T-cell (primary cell): ENCODE measurements at regions not wholly inside any gene's neighbourhood (a gene's known extent, or its start where the extent isn't known, plus 50 kb on each side); places are given as distances from the start of the nearest gene placed in this dataset.

ENCODE experiments used
- ATAC-seq, 4 experiments: fragments of 200-7000 bp in 3 of 4; fragments of 150-1000 bp in 1 of 4; cut with Tn5 transposase; replicated peaks in 1 of 4; 1 replicate in 3 of 4; 2 replicates in 1 of 4; pipeline ENCODE4 v1.10.0; 2021; ENCODE audit warnings: moderate library complexity in 3 of 4, mild to moderate bottlenecking in 2 of 4, moderate number of reproducible peaks in 1 of 4
- CTCF ChIA-PET, 2 donors: fragments of 300-600 bp; sonication (Branson Sonifier 250); formaldehyde crosslinking; loops; one replicate each; lab custom pipeline; 2022; ENCODE audit warnings: antibody characterized with exemption in 2 of 2; lab: Charles Lee
- POLR2A ChIA-PET, 2 donors: fragments of 300-600 bp; sonication (Branson Sonifier 250); formaldehyde crosslinking; loops; one replicate each; lab custom pipeline; 2022; ENCODE audit warnings: antibody characterized with exemption in 2 of 2; lab: Charles Lee
- DNase-seq, 35 experiments: peaks; one replicate each; pipeline versions ENCODE4 v3.0.0 to v3.0.0-alpha.2; 2013 to 2023
- H3K27ac ChIP-seq: one replicate; pipeline ENCODE4 v1.5.1; 2013; ENCODE audit warnings: low read length
- H3K27me3 ChIP-seq, 2 experiments: replicated peaks in 1 of 2; 1 replicate in 1 of 2; 2 replicates in 1 of 2; pipeline versions ENCODE4 v1.6.1 to v1.7.0; 2013; ENCODE audit warnings: low read length in 1 of 2, mixed read lengths in 1 of 2; ENCODE audit not compliant: control insufficient read depth in 2 of 2, insufficient read depth in 2 of 2; ENCODE audit errors: extremely low read depth in 1 of 2
- H3K36me3 ChIP-seq, 2 donors: 1 replicate in 1 of 2; 2 replicates in 1 of 2; pipeline versions ENCODE4 v1.6.1 to v1.7.0; 2013; ENCODE audit warnings: low read length in 1 of 2; ENCODE audit not compliant: control insufficient read depth in 2 of 2, insufficient read depth in 1 of 2; ENCODE audit errors: extremely low read depth in 1 of 2
- H3K4me1 ChIP-seq, 2 experiments: 1 replicate in 1 of 2; 2 replicates in 1 of 2; pipeline versions ENCODE4 v1.6.1 to v1.7.0; 2013; ENCODE audit warnings: low read length in 2 of 2, mixed read lengths in 1 of 2; ENCODE audit not compliant: insufficient read depth in 2 of 2, control insufficient read depth in 1 of 2; ENCODE audit errors: extremely low read depth in 1 of 2
- H3K4me3 ChIP-seq, 2 donors: 1 replicate in 1 of 2; 2 replicates in 1 of 2; pipeline versions ENCODE4 v1.5.1 to v1.7.0; 2013; ENCODE audit warnings: mild to moderate bottlenecking in 2 of 2, low read length in 1 of 2, moderate library complexity in 1 of 2; ENCODE audit not compliant: control insufficient read depth in 1 of 2; ENCODE audit errors: extremely low read depth in 1 of 2
- H3K9me3 ChIP-seq: 2 replicates; pipeline ENCODE4 v1.7.0; 2013
- H3K27ac Mint-ChIP-seq, 2 donors: one replicate each; pipeline ENCODE4 v1.8.0; 2020 to 2021; ENCODE audit warnings: mild to moderate bottlenecking in 2 of 2, mixed read lengths in 2 of 2
- H3K27me3 Mint-ChIP-seq, 2 donors: one replicate each; pipeline ENCODE4 v1.8.0; 2021 to 2022; ENCODE audit warnings: mixed read lengths in 2 of 2
- H3K36me3 Mint-ChIP-seq: one replicate; pipeline ENCODE4 v1.8.0; 2021; ENCODE audit warnings: mixed read lengths
- H3K4me1 Mint-ChIP-seq, 3 donors: one replicate each; pipeline ENCODE4 v1.8.0; 2020 to 2022; ENCODE audit warnings: mixed read lengths in 3 of 3, mild to moderate bottlenecking in 1 of 3
- H3K4me3 Mint-ChIP-seq, 3 donors: one replicate each; pipeline ENCODE4 v1.8.0; 2020 to 2022; ENCODE audit warnings: mild to moderate bottlenecking in 3 of 3, mixed read lengths in 3 of 3, moderate library complexity in 3 of 3
- H3K9me3 Mint-ChIP-seq, 3 donors: one replicate each; pipeline ENCODE4 v1.8.0; 2020 to 2022; ENCODE audit warnings: mixed read lengths in 3 of 3
- WGBS: methylation state at CpG from one replicate; pipeline ENCODE4 v1.1.5; 2013; ENCODE audit warnings: missing lambda C conversion rate; ENCODE audit not compliant: insufficient coverage; 5-methylcytosine and 5-hydroxymethylcytosine counted together

- Histone ChIP-seq H3K27me3 (no peaks in the 10 kb centered on the region), H3K4me1 (no peaks in the 10 kb centered on the region), H3K36me3 (no peaks in the 10 kb centered on the region), H3K27ac (no peak overlapping the region), H3K9me3 (no peaks in the 10 kb centered on the region), H3K4me3 (no peak overlapping the region)
- no peaks in the 10 kb centered on the region for H3K4me1 Mint-ChIP-seq
- H3K4me3 Mint-ChIP-seq: no peak overlapping the region
- no peaks in the 10 kb centered on the region for H3K36me3 Mint-ChIP-seq
- ChIA-PET POLR2A (no interaction called here), CTCF (no interaction called here)
- H3K27me3 Mint-ChIP-seq: peaks cover 0 to 1% of the 10 kb centered on the region in 2 donors
- H3K9me3 Mint-ChIP-seq: peaks cover 0 to 11% (median 8%) of the 10 kb centered on the region in 3 donors
- 44% methylated on average over 1 of the region's 2 CpGs for WGBS
- H3K27ac Mint-ChIP-seq: no peak overlapping the region
- DNase-seq: no peak
- no peak for ATAC-seq
Measured at GRCh38 chr20:39800111-39800510, 838.0 kb downstream of the DHX35 start.

GRCh38 chr20:39799366-39799965, 837.3 kb downstream of the DHX35 start:
- ATAC-seq (no peak), DNase-seq (no peak)
- H3K4me3 ChIP-seq: no peak overlapping the region
- Mint-ChIP-seq H3K27ac (no peak overlapping the region), H3K4me1 (no peaks in the 10 kb centered on the region), H3K9me3 (peaks cover 0 to 12% (median 8%) of the 10 kb centered on the region in 3 donors), H3K36me3 (no peaks in the 10 kb centered on the region), H3K27me3 (peaks cover 0 to 1% of the 10 kb centered on the region in 2 donors), H3K4me3 (no peak overlapping the region)
- H3K27ac ChIP-seq: no peak overlapping the region
- ChIA-PET POLR2A (no interaction called here), CTCF (no interaction called here)
- H3K36me3 ChIP-seq: no peaks in the 10 kb centered on the region
- H3K27me3 ChIP-seq: no peaks in the 10 kb centered on the region
- no peaks in the 10 kb centered on the region for H3K9me3 ChIP-seq
- H3K4me1 ChIP-seq: no peaks in the 10 kb centered on the region
- WGBS: no CpG with 5 or more reads among the region's 2 CpGs

- no peak overlapping the region for H3K4me3 ChIP-seq
- H3K36me3 ChIP-seq: no peaks in the 10 kb centered on the region
- ChIA-PET CTCF (no interaction called here), POLR2A (interaction anchor here in 1 of 2 donors (0.6 kb wide), 1 partner anchor 91 kb away, joined by 4 read pairs; no protein-coding TSS in a partner anchor)
- H3K9me3 Mint-ChIP-seq: peaks cover 0 to 14% (median 3%) of the 10 kb centered on the region in 3 donors
- H3K36me3 Mint-ChIP-seq: no peaks in the 10 kb centered on the region
- H3K27me3 ChIP-seq: no peaks in the 10 kb centered on the region
- WGBS: no CpG with 5 or more reads among the region's 3 CpGs
- no peak overlapping the region for H3K4me3 Mint-ChIP-seq
- ATAC-seq: no peak
- no peaks in the 10 kb centered on the region for H3K4me1 Mint-ChIP-seq
- no peak overlapping the region for H3K27ac ChIP-seq
- DNase-seq: no peak
- H3K9me3 ChIP-seq: no peaks in the 10 kb centered on the region
- H3K27ac Mint-ChIP-seq: no peak overlapping the region
- H3K4me1 ChIP-seq: no peaks in the 10 kb centered on the region
- H3K27me3 Mint-ChIP-seq: peaks cover 0 to 1% of the 10 kb centered on the region in 2 donors
Measured at GRCh38 chr20:39795401-39796272, 833.5 kb downstream of the DHX35 start.

- CTCF ChIA-PET: no interaction called here
- ATAC-seq: no peak
- DNase-seq: no peak
- no peak overlapping the region for H3K27ac ChIP-seq
- Mint-ChIP-seq H3K27ac (no peak overlapping the region), H3K36me3 (no peaks in the 10 kb centered on the region), H3K4me1 (no peaks in the 10 kb centered on the region), H3K27me3 (peaks cover 0 to 3% of the 10 kb centered on the region in 2 donors), H3K4me3 (no peak overlapping the region), H3K9me3 (peaks cover 0 to 4% (median 0%) of the 10 kb centered on the region in 3 donors)
- no peaks in the 10 kb centered on the region for H3K9me3 ChIP-seq
- POLR2A ChIA-PET: no interaction called here
- H3K4me3 ChIP-seq: no peak overlapping the region
- H3K27me3 ChIP-seq: no peaks in the 10 kb centered on the region
- H3K36me3 ChIP-seq: no peaks in the 10 kb centered on the region
- H3K4me1 ChIP-seq: no peaks in the 10 kb centered on the region
Measured at GRCh38 chr20:39792334-39792733, 830.2 kb downstream of the DHX35 start.

- Mint-ChIP-seq H3K4me3 (no peak overlapping the region), H3K27ac (no peak overlapping the region)
Measured at GRCh38 chr20:39789411-39789810, 827.3 kb downstream of the DHX35 start.

GRCh38 chr20:39785252-39785917, 823.2 kb downstream of the DHX35 start:
- Mint-ChIP-seq H3K27ac (no peak overlapping the region), H3K4me3 (no peak overlapping the region), H3K9me3 (peaks cover 0 to 9% (median 3%) of the 10 kb centered on the region in 3 donors), H3K27me3 (peaks cover 0 to 3% of the 10 kb centered on the region in 2 donors), H3K4me1 (no peaks in the 10 kb centered on the region), H3K36me3 (no peaks in the 10 kb centered on the region)
- no peaks in the 10 kb centered on the region for H3K36me3 ChIP-seq
- H3K4me3 ChIP-seq: no peak overlapping the region
- H3K4me1 ChIP-seq: no peaks in the 10 kb centered on the region
- POLR2A ChIA-PET: no interaction called here
- DNase-seq (no peak), ATAC-seq (no peak)
- H3K27ac ChIP-seq: no peak overlapping the region
- H3K9me3 ChIP-seq: no peaks in the 10 kb centered on the region
- CTCF ChIA-PET: no interaction called here
- WGBS: 56% methylated on average over 2 of the region's 4 CpGs
- H3K27me3 ChIP-seq: no peaks in the 10 kb centered on the region

More at GRCh38 chr20:39789411-39789810, 827.3 kb downstream of the DHX35 start:
- Histone ChIP-seq H3K9me3 (no peaks in the 10 kb centered on the region), H3K36me3 (no peaks in the 10 kb centered on the region), H3K4me1 (no peaks in the 10 kb centered on the region), H3K27ac (no peak overlapping the region), H3K4me3 (no peak overlapping the region), H3K27me3 (no peaks in the 10 kb centered on the region)
- ChIA-PET POLR2A (no interaction called here), CTCF (no interaction called here)
- ATAC-seq (no peak), DNase-seq (no peak)
- no peaks in the 10 kb centered on the region for H3K4me1 Mint-ChIP-seq
- peaks cover 0 to 3% of the 10 kb centered on the region in 2 donors for H3K27me3 Mint-ChIP-seq
- no peaks in the 10 kb centered on the region for H3K36me3 Mint-ChIP-seq
- peaks cover 2 to 5% (median 3%) of the 10 kb centered on the region in 3 donors for H3K9me3 Mint-ChIP-seq
- no CpG with 5 or more reads among the region's 3 CpGs for WGBS
